BLaER1 (cell line): ENCODE measurements at regions not wholly inside any gene's neighbourhood (a gene's known extent, or its start where the extent isn't known, plus 50 kb on each side); places are given as distances from the start of the nearest gene placed in this dataset.
"Not testable (repeated sequence)": the region's sequence is repeated elsewhere in the genome, so short reads cannot be mapped to it uniquely, and the experiment has no call there.

Experiments
- H3K27ac ChIP-seq: shearing (Covaris generic); formaldehyde crosslinking; 2 replicates; pipeline ENCODE4 v1.8.1; 2022
- H3K27me3 ChIP-seq: shearing (Covaris generic); formaldehyde crosslinking; 2 replicates; pipeline ENCODE4 v1.8.1; 2022
- H3K36me3 ChIP-seq: shearing (Covaris generic); formaldehyde crosslinking; 2 replicates; pipeline ENCODE4 v1.8.1; 2022
- H3K4me1 ChIP-seq: shearing (Covaris generic); formaldehyde crosslinking; 2 replicates; pipeline ENCODE4 v1.8.1; 2022
- H3K4me2 ChIP-seq: shearing (Covaris generic); formaldehyde crosslinking; 2 replicates; pipeline ENCODE4 v1.8.1; 2022
- H3K4me3 ChIP-seq: shearing (Covaris generic); formaldehyde crosslinking; 2 replicates; pipeline ENCODE4 v1.8.1; 2022
- H3K9ac ChIP-seq: shearing (Covaris generic); formaldehyde crosslinking; 2 replicates; pipeline ENCODE4 v1.8.1; 2022
- H3K9me3 ChIP-seq: shearing (Covaris generic); formaldehyde crosslinking; 2 replicates; pipeline ENCODE4 v1.8.1; 2022
- H4K20me1 ChIP-seq: shearing (Covaris generic); formaldehyde crosslinking; 2 replicates; pipeline ENCODE4 v1.8.1; 2022
- Cebpa-rat ChIP-seq: shearing (Covaris generic); IDR thresholded peaks from 2 replicates; pipeline ENCODE4 v1.8.1; 2022

DNA sequence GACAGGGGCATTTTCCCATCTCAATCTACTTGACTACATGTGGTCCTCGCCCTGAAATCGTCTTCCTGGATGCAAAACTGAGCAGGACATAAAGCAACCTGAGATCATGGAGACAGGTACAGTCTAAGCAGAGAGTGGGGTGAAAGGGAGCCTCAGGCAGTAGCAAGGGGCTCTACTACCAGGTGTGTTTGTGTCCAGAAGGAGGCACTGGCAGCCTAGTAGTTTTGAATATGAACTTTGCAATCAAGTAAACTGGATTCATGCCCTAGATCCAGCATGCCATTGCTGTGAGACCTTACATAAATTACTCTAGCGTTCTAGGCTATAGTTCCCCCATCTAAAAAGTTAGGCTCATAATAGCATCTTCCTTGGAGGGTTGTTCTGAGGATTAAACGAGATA lies 147.4 kb downstream of the TXNL1 start:
- Histone ChIP-seq H3K4me2 (no peak overlapping the region), H3K4me1 (no peaks in the 10 kb centered on the region), H3K4me3 (no peak overlapping the region), H3K9ac (no peak overlapping the region), H3K9me3 (no peaks in the 10 kb centered on the region), H3K27me3 (no peaks in the 10 kb centered on the region), H4K20me1 (no peaks in the 10 kb centered on the region), H3K27ac (no peak overlapping the region), H3K36me3 (no peaks in the 10 kb centered on the region)
- no peak for TF ChIP-seq Cebpa-rat

DNA sequence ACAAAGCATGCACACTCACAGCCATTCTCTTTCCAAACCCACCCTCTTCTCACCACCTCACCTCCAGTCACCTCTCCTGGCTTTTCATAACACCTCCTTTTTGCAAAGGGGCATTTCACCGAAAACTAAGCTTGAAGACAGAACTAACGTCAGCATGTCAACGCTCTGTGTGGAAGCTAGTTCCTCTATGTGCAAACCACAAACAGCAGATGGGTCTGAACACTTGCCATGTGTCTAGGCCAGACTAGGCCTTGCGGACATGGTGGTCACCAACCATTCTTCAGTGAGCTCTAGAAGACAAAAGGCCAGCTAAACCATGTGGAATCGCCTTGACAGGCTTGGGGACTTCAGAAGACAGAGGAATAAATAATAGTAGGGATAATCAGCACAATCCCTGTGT lies 148.5 kb downstream of the TXNL1 start:
- no peaks in the 10 kb centered on the region for H3K36me3 ChIP-seq
- H3K27ac ChIP-seq, result no peak overlapping the region
- no peak overlapping the region for H3K4me3 ChIP-seq
- TF ChIP-seq Cebpa-rat, result no peak
- H3K4me2 ChIP-seq, result no peak overlapping the region
- H3K27me3 ChIP-seq, result no peaks in the 10 kb centered on the region
- no peaks in the 10 kb centered on the region for H3K9me3 ChIP-seq
- H3K9ac ChIP-seq, result no peak overlapping the region
- H3K4me1 ChIP-seq, result no peaks in the 10 kb centered on the region
- no peaks in the 10 kb centered on the region for H4K20me1 ChIP-seq

DNA sequence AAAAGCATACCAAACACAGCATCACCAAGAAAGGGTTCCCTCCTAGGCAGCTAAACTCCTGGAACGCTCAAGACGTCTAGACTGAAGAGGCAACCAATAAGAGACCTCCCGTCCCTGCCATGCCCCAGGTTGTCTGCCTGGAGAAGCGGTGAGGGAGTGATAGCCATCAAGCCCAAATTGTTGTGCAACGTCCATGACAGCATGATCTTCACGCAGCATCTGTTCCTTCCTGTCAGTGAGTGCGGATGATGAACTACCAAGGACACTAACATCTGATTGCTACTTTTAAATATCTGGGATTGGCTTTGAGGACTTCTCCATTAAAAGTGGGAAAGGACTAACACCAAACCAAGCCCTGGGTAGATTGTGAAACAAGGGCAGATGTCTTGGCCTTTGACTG lies 149.7 kb downstream of the TXNL1 start:
- no peak for TF ChIP-seq Cebpa-rat
- Histone ChIP-seq H3K27me3 (no peaks in the 10 kb centered on the region), H3K4me2 (no peak overlapping the region), H3K4me3 (no peak overlapping the region), H3K27ac (no peak overlapping the region), H3K4me1 (no peaks in the 10 kb centered on the region), H3K9ac (no peak overlapping the region), H3K36me3 (no peaks in the 10 kb centered on the region), H4K20me1 (no peaks in the 10 kb centered on the region), H3K9me3 (no peaks in the 10 kb centered on the region)

DNA sequence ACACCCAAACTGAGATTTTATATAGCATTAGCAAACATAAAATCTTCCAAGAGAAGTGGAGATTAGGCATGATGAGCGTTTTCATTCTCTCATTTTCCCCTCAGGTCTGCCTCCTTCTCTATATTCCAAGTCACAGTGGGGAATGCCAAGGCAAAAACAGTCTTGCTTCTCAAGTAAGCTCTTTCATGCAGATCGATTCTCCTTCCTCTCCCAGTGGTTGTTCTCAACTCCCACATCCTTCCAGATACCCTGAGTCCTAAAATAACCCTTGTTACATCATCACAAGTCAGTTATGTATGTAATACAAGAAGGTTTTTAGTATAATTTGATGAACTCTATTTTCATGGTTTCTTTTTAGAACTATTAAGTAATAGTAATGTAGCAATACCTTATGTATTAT lies 150.6 kb downstream of the TXNL1 start:
- no peak overlapping the region for H3K4me2 ChIP-seq

DNA sequence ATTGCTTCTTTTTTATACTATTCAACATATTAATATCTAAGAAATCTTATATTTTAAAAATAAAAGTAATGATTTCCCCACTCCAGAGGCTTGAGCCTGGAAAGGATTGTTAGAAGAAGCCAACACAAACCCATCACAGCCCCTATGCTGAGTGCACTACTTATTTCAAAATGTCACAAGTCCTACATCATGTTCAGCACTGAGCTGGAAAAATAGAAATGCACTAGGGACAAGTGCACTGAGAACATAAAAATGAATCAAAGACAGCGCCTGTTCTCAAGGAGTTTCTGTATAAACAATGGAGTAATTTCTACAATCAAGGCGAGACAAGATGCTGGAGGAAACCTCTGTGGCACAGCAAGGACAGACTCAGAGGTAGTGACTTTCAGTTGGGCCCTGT lies 155.0 kb downstream of the TXNL1 start:
- no peaks in the 10 kb centered on the region for H3K4me1 ChIP-seq
- H3K27me3 ChIP-seq, result no peaks in the 10 kb centered on the region
- no peak for TF ChIP-seq Cebpa-rat
- H3K4me3 ChIP-seq, result no peak overlapping the region
- H3K36me3 ChIP-seq, result no peaks in the 10 kb centered on the region
- H3K4me2 ChIP-seq, result no peak overlapping the region
- H4K20me1 ChIP-seq, result no peaks in the 10 kb centered on the region
- H3K9ac ChIP-seq, result no peak overlapping the region
- no peaks in the 10 kb centered on the region for H3K9me3 ChIP-seq
- no peak overlapping the region for H3K27ac ChIP-seq

More for the DNA sequence above, 150.6 kb downstream of the TXNL1 start:
- Histone ChIP-seq H3K9ac (no peak overlapping the region), H3K4me3 (no peak overlapping the region), H4K20me1 (no peaks in the 10 kb centered on the region), H3K4me1 (no peaks in the 10 kb centered on the region), H3K27ac (no peak overlapping the region), H3K9me3 (no peaks in the 10 kb centered on the region), H3K36me3 (no peaks in the 10 kb centered on the region), H3K27me3 (no peaks in the 10 kb centered on the region)
- TF ChIP-seq Cebpa-rat, result no peak

DNA sequence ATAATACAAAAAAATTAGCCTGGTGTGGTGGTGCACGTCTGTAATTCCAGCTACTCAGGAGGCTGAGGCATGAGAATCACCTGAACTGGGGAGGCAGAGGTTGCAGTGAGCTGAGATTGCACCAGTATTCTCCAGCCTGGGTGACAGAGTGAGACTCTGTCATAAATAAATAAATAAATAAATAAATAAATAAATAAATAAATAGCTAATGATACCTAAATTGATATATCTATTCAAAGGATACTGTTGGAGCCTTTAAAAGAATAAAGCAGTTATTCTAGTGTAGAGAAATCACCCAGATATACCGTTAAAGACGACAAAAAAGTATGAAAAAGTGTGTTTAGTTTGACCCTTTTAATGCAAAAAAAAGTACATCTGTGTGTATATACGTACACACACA lies 155.6 kb downstream of the TXNL1 start:
- H3K27ac ChIP-seq, H3K36me3 ChIP-seq, H3K4me3 ChIP-seq, H3K27me3 ChIP-seq, H3K4me2 ChIP-seq, H4K20me1 ChIP-seq, H3K9ac ChIP-seq, H3K9me3 ChIP-seq, H3K4me1 ChIP-seq: not testable (repeated sequence)

DNA sequence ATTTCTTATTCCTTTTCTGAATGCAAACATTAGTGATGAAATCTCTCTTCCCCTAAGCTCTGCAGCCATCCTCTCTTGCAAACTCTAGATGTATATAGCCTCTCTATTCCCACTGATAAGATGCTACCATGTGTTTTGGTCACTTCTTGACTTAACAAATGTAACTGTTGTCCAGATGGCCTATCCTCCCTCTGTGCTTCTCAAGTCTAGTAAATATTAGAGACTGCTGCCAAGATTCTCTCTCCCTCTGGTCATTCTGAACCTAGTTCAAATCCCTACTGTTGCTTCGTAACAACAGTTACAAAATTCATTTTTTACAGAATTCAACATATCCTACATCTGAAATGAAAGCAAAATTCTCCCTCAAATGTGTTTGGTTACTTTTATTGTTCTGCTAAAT lies 156.6 kb downstream of the TXNL1 start:
- Histone ChIP-seq H3K4me3 (no peak overlapping the region), H3K9ac (no peak overlapping the region), H3K4me2 (no peak overlapping the region), H3K4me1 (no peaks in the 10 kb centered on the region), H3K9me3 (no peaks in the 10 kb centered on the region), H3K27ac (no peak overlapping the region), H3K36me3 (no peaks in the 10 kb centered on the region), H4K20me1 (no peaks in the 10 kb centered on the region), H3K27me3 (no peaks in the 10 kb centered on the region)
- no peak for TF ChIP-seq Cebpa-rat

DNA sequence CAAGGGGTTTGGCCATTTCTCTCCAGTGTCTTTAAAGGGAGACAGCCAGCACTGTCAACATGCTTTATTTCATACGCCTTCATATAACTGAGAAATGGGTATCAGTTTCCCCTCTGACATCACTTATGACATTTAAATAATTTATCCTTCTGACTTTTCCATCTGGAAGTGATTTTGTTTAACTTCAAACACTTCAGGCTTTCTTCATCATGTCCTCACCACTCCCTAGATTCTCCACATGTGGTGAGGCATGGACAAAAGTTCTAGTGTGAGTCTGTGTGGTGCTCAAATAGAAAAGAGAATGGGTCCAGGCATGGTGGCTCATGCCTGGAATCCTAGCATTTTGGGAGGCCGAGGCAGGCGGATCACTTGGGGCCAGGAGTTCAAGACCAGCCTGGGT lies 158.6 kb downstream of the TXNL1 start:
- no peaks in the 10 kb centered on the region for H4K20me1 ChIP-seq
- no peak overlapping the region for H3K4me3 ChIP-seq
- no peak for TF ChIP-seq Cebpa-rat
- no peaks in the 10 kb centered on the region for H3K4me1 ChIP-seq
- no peak overlapping the region for H3K9ac ChIP-seq
- H3K27me3 ChIP-seq, result no peaks in the 10 kb centered on the region
- H3K4me2 ChIP-seq, result no peak overlapping the region
- H3K27ac ChIP-seq, result no peak overlapping the region
- H3K9me3 ChIP-seq, result no peaks in the 10 kb centered on the region
- H3K36me3 ChIP-seq, result no peaks in the 10 kb centered on the region

DNA sequence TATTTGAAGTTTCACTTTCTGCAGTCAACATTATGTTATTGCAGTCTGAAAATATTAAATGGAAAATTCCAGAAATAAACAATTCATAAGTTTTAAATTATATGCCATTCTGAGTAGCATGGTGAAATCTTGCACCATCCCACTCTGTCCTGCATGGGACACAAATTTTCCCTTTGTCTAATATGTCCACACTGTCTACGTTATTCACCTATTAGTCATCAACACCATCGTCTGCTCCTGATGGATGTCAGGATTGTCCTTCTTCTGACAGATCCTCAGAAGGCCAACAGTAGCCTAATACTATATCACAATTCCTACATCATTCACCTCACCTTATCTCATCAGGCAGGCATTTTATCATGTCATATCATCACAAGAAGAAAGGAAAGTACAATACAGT lies 163.1 kb downstream of the TXNL1 start:
- H3K36me3 ChIP-seq, result no peaks in the 10 kb centered on the region
- H3K4me2 ChIP-seq, result no peak overlapping the region
- no peak overlapping the region for H3K9ac ChIP-seq
- no peaks in the 10 kb centered on the region for H3K9me3 ChIP-seq
- no peak overlapping the region for H3K27ac ChIP-seq
- no peaks in the 10 kb centered on the region for H3K27me3 ChIP-seq
- H4K20me1 ChIP-seq, result no peaks in the 10 kb centered on the region
- no peak for TF ChIP-seq Cebpa-rat
- H3K4me3 ChIP-seq, result no peak overlapping the region
- no peaks in the 10 kb centered on the region for H3K4me1 ChIP-seq

DNA sequence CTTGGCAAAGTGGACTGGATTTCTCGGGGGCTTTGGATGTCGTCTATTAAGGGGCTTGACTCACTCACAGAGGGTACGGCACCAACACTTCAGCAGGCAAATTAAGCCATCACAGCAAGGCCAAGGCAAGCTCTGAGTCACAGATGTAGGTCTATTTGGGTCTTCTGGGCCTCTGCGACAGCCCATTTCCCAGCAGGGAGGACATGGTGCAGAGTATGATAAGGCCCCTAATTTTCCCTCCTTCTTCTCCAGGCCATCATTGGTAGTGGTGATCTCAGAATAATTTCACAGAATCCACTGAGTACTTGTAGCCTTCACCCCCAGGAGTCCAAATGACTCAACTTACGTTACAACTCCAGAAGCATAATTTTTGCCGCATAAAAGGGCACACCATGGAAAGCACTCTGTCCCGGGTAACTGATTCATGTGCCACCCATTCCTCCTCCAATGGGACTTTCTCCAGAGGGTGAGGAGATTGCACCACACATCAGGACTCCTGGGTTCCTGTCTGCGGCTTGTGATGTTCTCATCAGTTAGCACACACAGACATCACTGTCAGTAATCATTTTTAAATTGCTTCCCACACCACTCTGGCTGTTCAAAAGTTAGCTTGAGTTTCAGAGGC lies 164.9 kb downstream of the TXNL1 start:
- Histone ChIP-seq H4K20me1 (no peaks in the 10 kb centered on the region), H3K4me2 (no peak overlapping the region), H3K4me3 (no peak overlapping the region), H3K27ac (no peak overlapping the region), H3K9ac (no peak overlapping the region), H3K27me3 (no peaks in the 10 kb centered on the region), H3K9me3 (no peaks in the 10 kb centered on the region), H3K36me3 (no peaks in the 10 kb centered on the region), H3K4me1 (no peaks in the 10 kb centered on the region)
- TF ChIP-seq Cebpa-rat, result no peak
